ENCODE measurements at regions not wholly inside any gene's neighbourhood (a gene's known extent, or its start where the extent isn't known, plus 50 kb on each side); places are given as distances from the start of the nearest gene placed in this dataset.

- Histone ChIP-seq H3K4me1 (ENCODE audit: control insufficient read depth, insufficient read depth, low read length) (no peaks in the 10 kb centered on the region), H3K4me3 (ENCODE audit: insufficient read depth, low read depth, low read length) (no peak overlapping the region), H3K27me3 (ENCODE audit: control insufficient read depth, insufficient read depth, low read length, poor library complexity, severe bottlenecking) (no peaks in the 10 kb centered on the region), H3K9me3 (ENCODE audit: control insufficient read depth, low read length) (no peaks in the 10 kb centered on the region), H3K36me3 (ENCODE audit: control insufficient read depth, insufficient read depth, low read length) (no peaks in the 10 kb centered on the region), H3K27ac (ENCODE audit: insufficient read depth, low read depth, low read length, poor library complexity, severe bottlenecking) (no peak overlapping the region)
- WGBS, 2 experiments, result 84 to 100% methylated on average over 1 to 3 of the region's 3 CpGs
Observed at GRCh38 chr20:22008456-22008855, 303.0 kb downstream of the PAX1 start.

GRCh38 chr20:22006306-22006705, 300.8 kb downstream of the PAX1 start:
- no peak overlapping the region for H3K4me3 ChIP-seq (ENCODE audit: insufficient read depth, low read depth, low read length)
- no peaks in the 10 kb centered on the region for H3K9me3 ChIP-seq (ENCODE audit: control insufficient read depth, low read length)
- no peaks in the 10 kb centered on the region for H3K4me1 ChIP-seq (ENCODE audit: control insufficient read depth, insufficient read depth, low read length)
- no peaks in the 10 kb centered on the region for H3K36me3 ChIP-seq (ENCODE audit: control insufficient read depth, insufficient read depth, low read length)
- H3K27ac ChIP-seq (ENCODE audit: insufficient read depth, low read depth, low read length, poor library complexity, severe bottlenecking), result no peak overlapping the region
- no peaks in the 10 kb centered on the region for H3K27me3 ChIP-seq (ENCODE audit: control insufficient read depth, insufficient read depth, low read length, poor library complexity, severe bottlenecking)

- H3K4me1 ChIP-seq (ENCODE audit: control insufficient read depth, insufficient read depth, low read length), result no peaks in the 10 kb centered on the region
- H3K27me3 ChIP-seq (ENCODE audit: control insufficient read depth, insufficient read depth, low read length, poor library complexity, severe bottlenecking), result no peaks in the 10 kb centered on the region
- H3K27ac ChIP-seq (ENCODE audit: insufficient read depth, low read depth, low read length, poor library complexity, severe bottlenecking), result no peak overlapping the region
- no peak overlapping the region for H3K4me3 ChIP-seq (ENCODE audit: insufficient read depth, low read depth, low read length)
- H3K9me3 ChIP-seq (ENCODE audit: control insufficient read depth, low read length), result no peaks in the 10 kb centered on the region
- H3K36me3 ChIP-seq (ENCODE audit: control insufficient read depth, insufficient read depth, low read length), result no peaks in the 10 kb centered on the region
- 92 to 95% methylated on average over 1 of the region's 2 CpGs for WGBS, 2 experiments
Observed at GRCh38 chr20:22005535-22005934, 300.1 kb downstream of the PAX1 start.

GRCh38 chr20:22004946-22005345, 299.5 kb downstream of the PAX1 start:
- H3K27me3 ChIP-seq (ENCODE audit: control insufficient read depth, insufficient read depth, low read length, poor library complexity, severe bottlenecking), result no peaks in the 10 kb centered on the region
- WGBS, 2 experiments, result 85 to 100% methylated on average over 2 of the region's 2 CpGs
- H3K27ac ChIP-seq (ENCODE audit: insufficient read depth, low read depth, low read length, poor library complexity, severe bottlenecking), result no peak overlapping the region
- no peaks in the 10 kb centered on the region for H3K4me1 ChIP-seq (ENCODE audit: control insufficient read depth, insufficient read depth, low read length)
- H3K36me3 ChIP-seq (ENCODE audit: control insufficient read depth, insufficient read depth, low read length), result no peaks in the 10 kb centered on the region
- H3K4me3 ChIP-seq (ENCODE audit: insufficient read depth, low read depth, low read length), result no peak overlapping the region
- no peaks in the 10 kb centered on the region for H3K9me3 ChIP-seq (ENCODE audit: control insufficient read depth, low read length)

- no peaks in the 10 kb centered on the region for H3K4me1 ChIP-seq (ENCODE audit: control insufficient read depth, insufficient read depth, low read length)
- H3K36me3 ChIP-seq (ENCODE audit: control insufficient read depth, insufficient read depth, low read length), result no peaks in the 10 kb centered on the region
- no peak overlapping the region for H3K4me3 ChIP-seq (ENCODE audit: insufficient read depth, low read depth, low read length)
- H3K27ac ChIP-seq (ENCODE audit: insufficient read depth, low read depth, low read length, poor library complexity, severe bottlenecking), result no peak overlapping the region
- H3K27me3 ChIP-seq (ENCODE audit: control insufficient read depth, insufficient read depth, low read length, poor library complexity, severe bottlenecking), result no peaks in the 10 kb centered on the region
- no peaks in the 10 kb centered on the region for H3K9me3 ChIP-seq (ENCODE audit: control insufficient read depth, low read length)
Observed at GRCh38 chr20:22003680-22004079, 298.2 kb downstream of the PAX1 start.

GRCh38 chr20:22001886-22002285, 296.4 kb downstream of the PAX1 start:
- H3K4me1 ChIP-seq (ENCODE audit: control insufficient read depth, insufficient read depth, low read length), result no peaks in the 10 kb centered on the region
- H3K27ac ChIP-seq (ENCODE audit: insufficient read depth, low read depth, low read length, poor library complexity, severe bottlenecking), result no peak overlapping the region
- WGBS, 2 experiments, result 82 to 92% methylated on average over 1 of the region's 1 CpG
- H3K4me3 ChIP-seq (ENCODE audit: insufficient read depth, low read depth, low read length), result no peak overlapping the region
- H3K36me3 ChIP-seq (ENCODE audit: control insufficient read depth, insufficient read depth, low read length), result no peaks in the 10 kb centered on the region
- H3K9me3 ChIP-seq (ENCODE audit: control insufficient read depth, low read length), result no peaks in the 10 kb centered on the region
- H3K27me3 ChIP-seq (ENCODE audit: control insufficient read depth, insufficient read depth, low read length, poor library complexity, severe bottlenecking), result no peaks in the 10 kb centered on the region

GRCh38 chr20:21995461-21995860, 290.0 kb downstream of the PAX1 start:
- Histone ChIP-seq H3K27ac (ENCODE audit: insufficient read depth, low read depth, low read length, poor library complexity, severe bottlenecking) (no peak overlapping the region), H3K27me3 (ENCODE audit: control insufficient read depth, insufficient read depth, low read length, poor library complexity, severe bottlenecking) (no peaks in the 10 kb centered on the region), H3K4me3 (ENCODE audit: insufficient read depth, low read depth, low read length) (no peak overlapping the region), H3K36me3 (ENCODE audit: control insufficient read depth, insufficient read depth, low read length) (no peaks in the 10 kb centered on the region), H3K4me1 (ENCODE audit: control insufficient read depth, insufficient read depth, low read length) (no peaks in the 10 kb centered on the region), H3K9me3 (ENCODE audit: control insufficient read depth, low read length) (no peaks in the 10 kb centered on the region)
- 92 to 93% methylated on average over 2 of the region's 2 CpGs for WGBS, 2 experiments

- Histone ChIP-seq H3K9me3 (ENCODE audit: control insufficient read depth, low read length) (no peaks in the 10 kb centered on the region), H3K4me3 (ENCODE audit: insufficient read depth, low read depth, low read length) (no peak overlapping the region), H3K36me3 (ENCODE audit: control insufficient read depth, insufficient read depth, low read length) (no peaks in the 10 kb centered on the region), H3K4me1 (ENCODE audit: control insufficient read depth, insufficient read depth, low read length) (no peaks in the 10 kb centered on the region), H3K27me3 (ENCODE audit: control insufficient read depth, insufficient read depth, low read length, poor library complexity, severe bottlenecking) (no peaks in the 10 kb centered on the region), H3K27ac (ENCODE audit: insufficient read depth, low read depth, low read length, poor library complexity, severe bottlenecking) (no peak overlapping the region)
- WGBS, 2 experiments, result 91% methylated on average over 2 of the region's 2 CpGs
Observed at GRCh38 chr20:21994203-21994602, 288.7 kb downstream of the PAX1 start.

- WGBS, 2 experiments, result 90% methylated on average over 3 of the region's 3 CpGs
- Histone ChIP-seq H3K27ac (ENCODE audit: insufficient read depth, low read depth, low read length, poor library complexity, severe bottlenecking) (no peak overlapping the region), H3K4me3 (ENCODE audit: insufficient read depth, low read depth, low read length) (no peak overlapping the region), H3K27me3 (ENCODE audit: control insufficient read depth, insufficient read depth, low read length, poor library complexity, severe bottlenecking) (no peaks in the 10 kb centered on the region), H3K36me3 (ENCODE audit: control insufficient read depth, insufficient read depth, low read length) (no peaks in the 10 kb centered on the region), H3K4me1 (ENCODE audit: control insufficient read depth, insufficient read depth, low read length) (no peaks in the 10 kb centered on the region), H3K9me3 (ENCODE audit: control insufficient read depth, low read length) (no peaks in the 10 kb centered on the region)
Observed at GRCh38 chr20:21982559-21982958, 277.1 kb downstream of the PAX1 start.

- Histone ChIP-seq H3K4me3 (ENCODE audit: insufficient read depth, low read depth, low read length) (no peak overlapping the region), H3K4me1 (ENCODE audit: control insufficient read depth, insufficient read depth, low read length) (no peaks in the 10 kb centered on the region), H3K27ac (ENCODE audit: insufficient read depth, low read depth, low read length, poor library complexity, severe bottlenecking) (no peak overlapping the region), H3K27me3 (ENCODE audit: control insufficient read depth, insufficient read depth, low read length, poor library complexity, severe bottlenecking) (no peaks in the 10 kb centered on the region), H3K36me3 (ENCODE audit: control insufficient read depth, insufficient read depth, low read length) (no peaks in the 10 kb centered on the region), H3K9me3 (ENCODE audit: control insufficient read depth, low read length) (no peaks in the 10 kb centered on the region)
- WGBS, 2 experiments, result 91 to 94% methylated on average over 5 to 6 of the region's 6 CpGs
Observed at GRCh38 chr20:21981597-21982344, 276.3 kb downstream of the PAX1 start.

- WGBS, 2 experiments, result 87 to 90% methylated on average over 3 of the region's 3 CpGs
- Histone ChIP-seq H3K9me3 (ENCODE audit: control insufficient read depth, low read length) (no peaks in the 10 kb centered on the region), H3K27me3 (ENCODE audit: control insufficient read depth, insufficient read depth, low read length, poor library complexity, severe bottlenecking) (no peaks in the 10 kb centered on the region), H3K36me3 (ENCODE audit: control insufficient read depth, insufficient read depth, low read length) (no peaks in the 10 kb centered on the region), H3K4me1 (ENCODE audit: control insufficient read depth, insufficient read depth, low read length) (no peaks in the 10 kb centered on the region), H3K27ac (ENCODE audit: insufficient read depth, low read depth, low read length, poor library complexity, severe bottlenecking) (no peak overlapping the region), H3K4me3 (ENCODE audit: insufficient read depth, low read depth, low read length) (no peak overlapping the region)
Observed at GRCh38 chr20:21981179-21981578, 275.7 kb downstream of the PAX1 start.

Measured in ectodermal cell (in vitro differentiated cells).